SIG-M5 (cell line): ENCODE measurements at regions not wholly inside any gene's neighbourhood (a gene's known extent, or its start where the extent isn't known, plus 50 kb on each side); places are given as distances from the start of the nearest gene placed in this dataset.

Experiments used
- DNase-seq: peaks from one replicate; lab custom pipeline; 2025; lab: John Stamatoyannopoulos, UW

DNA sequence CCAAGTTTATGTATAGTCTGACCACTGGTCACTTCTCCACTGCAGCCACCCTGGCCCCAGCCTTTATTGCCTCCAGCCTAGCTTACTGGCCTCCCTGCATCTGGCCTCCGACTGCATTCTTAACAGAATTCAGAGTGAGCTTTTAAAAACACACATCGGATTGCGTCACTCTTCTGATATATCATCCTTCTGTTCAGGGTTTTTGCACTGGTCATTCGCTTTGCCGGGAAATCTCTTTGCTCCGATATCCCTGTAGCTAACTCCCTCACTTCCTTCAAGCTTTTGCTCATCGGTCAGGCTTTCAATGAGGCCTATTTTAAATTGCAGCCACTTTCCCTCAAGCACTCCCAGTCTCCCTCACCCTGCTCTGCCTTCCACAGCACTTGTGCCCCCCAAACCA, 101.6 kb upstream of the DLX2 start:
- no peak for DNase-seq

DNA sequence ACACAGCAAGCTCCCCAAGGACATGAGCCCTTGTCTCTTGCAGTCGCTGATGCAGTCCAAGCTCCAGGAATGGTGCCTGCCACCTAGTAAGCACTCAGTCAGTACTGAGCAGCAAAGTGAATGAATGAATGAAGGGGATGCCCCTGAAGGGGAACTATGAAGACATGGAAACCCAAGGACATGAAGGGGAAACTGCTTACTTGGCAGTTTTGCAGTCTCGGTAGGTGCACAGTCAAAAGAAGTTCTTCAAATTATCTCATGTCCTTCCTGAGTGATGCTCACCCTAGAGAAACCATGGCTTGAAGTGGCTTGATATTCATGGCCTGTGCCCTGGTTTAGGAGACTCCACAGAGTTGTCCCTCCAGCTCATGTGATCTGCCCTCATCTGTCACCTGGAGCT, 102.1 kb upstream of the DLX2 start:
- DNase-seq, result no peak

GRCh38 chr2:172205292-172205691, 102.6 kb upstream of the DLX2 start:
- no peak for DNase-seq

- DNase-seq, result no peak
Measured at GRCh38 chr2:172207911-172208310, 105.2 kb upstream of the DLX2 start.

GRCh38 chr2:172208791-172209325, 106.2 kb upstream of the DLX2 start:
- peak; percentile 13 for DNase-seq

DNA sequence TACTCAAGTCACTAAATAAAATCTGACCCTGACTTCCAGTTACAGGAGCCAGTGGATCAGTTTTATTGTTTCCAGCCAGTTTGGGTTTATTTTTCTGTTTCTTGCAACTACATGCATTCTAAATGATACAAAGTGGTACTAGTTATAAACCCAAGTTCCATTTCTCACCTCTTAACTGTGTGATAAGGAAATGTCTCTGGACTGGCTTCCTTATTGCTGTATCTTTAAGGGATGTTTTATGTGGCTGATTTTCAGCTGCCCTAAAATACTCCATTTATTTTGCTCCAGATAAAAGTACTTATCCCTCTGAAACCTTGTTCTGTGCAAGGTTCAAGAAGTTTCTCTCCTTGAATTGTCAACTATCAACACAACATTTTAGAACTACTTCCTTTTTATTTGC, 107.9 kb upstream of the DLX2 start:
- no peak for DNase-seq

DNA sequence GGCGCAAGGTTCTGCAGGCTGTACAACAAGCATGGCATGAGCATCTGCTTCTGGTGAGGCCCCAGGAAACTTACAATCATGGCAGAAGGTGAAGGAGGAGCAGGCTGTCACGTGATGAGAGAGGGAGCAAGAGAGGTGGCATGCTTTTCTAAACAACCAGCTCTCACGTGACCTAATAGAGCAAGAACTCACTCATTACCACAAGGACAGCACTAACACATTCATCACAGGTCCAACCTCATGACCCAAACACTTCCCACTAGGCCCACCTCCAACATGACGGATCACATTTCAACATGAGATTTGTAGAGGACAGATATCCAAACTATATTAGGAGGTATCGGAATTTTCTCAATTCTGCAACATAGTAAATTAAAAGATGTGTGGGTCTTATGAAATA, 108.8 kb upstream of the DLX2 start:
- DNase-seq, result no peak

DNA sequence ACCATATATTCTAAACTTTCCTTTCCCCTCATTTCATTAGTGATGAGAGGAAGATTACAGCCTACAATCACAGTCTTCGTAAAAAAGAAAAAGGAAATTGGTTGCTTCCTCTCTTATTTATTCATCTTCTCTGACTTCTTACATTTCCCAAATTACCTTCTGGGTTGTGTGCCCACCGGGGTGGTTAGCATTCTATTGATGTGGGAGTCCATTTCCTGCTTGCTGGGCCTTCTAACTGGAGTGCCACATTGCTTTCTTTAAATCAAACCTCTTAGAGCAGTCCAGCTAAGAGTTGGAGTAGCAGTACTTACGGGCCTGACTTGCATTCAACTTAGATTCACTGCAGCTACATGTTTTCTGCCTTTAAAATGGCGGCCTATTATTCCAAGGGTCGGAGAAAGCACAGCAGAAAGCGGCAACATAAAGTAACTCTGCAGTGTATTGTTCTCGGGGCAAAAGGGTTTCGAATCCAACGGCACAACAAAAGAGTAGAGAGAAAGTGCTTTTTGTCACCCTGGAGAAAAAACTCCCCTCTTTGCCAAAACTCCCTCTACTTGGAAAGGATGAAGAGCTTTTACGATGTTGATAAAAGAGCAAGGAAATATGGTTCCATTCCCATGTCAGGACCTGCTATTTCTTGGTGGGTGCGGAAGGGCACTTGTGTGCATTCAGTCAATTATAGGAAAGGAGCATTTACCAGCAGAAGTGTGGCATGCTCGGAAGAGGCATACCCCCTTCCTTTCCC, 110.6 kb upstream of the DLX2 start:
- DNase-seq, result no peak

- DNase-seq, result no peak
Measured at GRCh38 chr2:172214252-172214651, 111.6 kb upstream of the DLX2 start.

- DNase-seq, result no peak
Measured at GRCh38 chr2:172215172-172215935, 112.7 kb upstream of the DLX2 start.

DNA sequence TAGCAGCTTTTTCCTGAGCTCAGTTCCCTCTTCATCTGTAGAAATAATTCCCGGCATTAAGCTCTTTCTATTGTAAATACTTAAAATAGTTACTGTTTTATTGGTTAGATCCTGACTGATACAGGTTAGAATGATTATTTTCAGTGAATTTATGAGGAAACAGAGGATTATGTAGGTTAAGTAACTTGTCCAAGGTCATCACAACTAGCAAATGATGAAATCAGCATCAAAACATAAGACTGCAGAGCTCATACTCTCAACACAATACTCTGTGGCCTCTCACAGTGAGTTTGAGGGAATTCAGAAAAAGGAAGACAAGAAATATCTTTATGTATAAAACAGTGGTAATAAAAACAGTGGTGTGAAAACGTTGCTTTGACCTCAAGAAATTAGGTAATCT, 113.2 kb upstream of the DLX2 start:
- DNase-seq, result no peak

GRCh38 chr2:172216477-172216876, 113.8 kb upstream of the DLX2 start:
- no peak for DNase-seq

- DNase-seq, result no peak
Measured at GRCh38 chr2:172219201-172219600, 116.5 kb upstream of the DLX2 start.

DNA sequence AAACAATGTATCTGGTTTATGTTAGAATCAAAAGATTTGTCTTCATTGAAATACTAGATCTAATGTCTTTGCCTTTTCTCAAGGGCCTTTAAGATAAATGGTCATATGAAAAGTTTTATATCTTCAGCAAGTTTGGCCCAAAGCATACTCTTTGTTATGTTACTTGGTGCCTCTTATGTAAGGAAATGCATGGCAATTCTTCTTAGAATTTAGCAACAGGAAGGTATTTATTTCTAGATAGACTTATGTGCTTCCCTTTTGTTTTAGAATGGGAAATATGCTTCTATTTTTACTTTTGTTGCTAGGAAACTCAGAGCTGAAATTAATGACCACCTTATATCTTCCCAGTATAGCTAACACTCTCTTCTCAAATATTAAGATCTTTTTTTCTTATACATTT, 117.4 kb upstream of the DLX2 start:
- no peak for DNase-seq

GRCh38 chr2:172223601-172224054, 120.9 kb upstream of the DLX2 start:
- DNase-seq, result no peak

DNA sequence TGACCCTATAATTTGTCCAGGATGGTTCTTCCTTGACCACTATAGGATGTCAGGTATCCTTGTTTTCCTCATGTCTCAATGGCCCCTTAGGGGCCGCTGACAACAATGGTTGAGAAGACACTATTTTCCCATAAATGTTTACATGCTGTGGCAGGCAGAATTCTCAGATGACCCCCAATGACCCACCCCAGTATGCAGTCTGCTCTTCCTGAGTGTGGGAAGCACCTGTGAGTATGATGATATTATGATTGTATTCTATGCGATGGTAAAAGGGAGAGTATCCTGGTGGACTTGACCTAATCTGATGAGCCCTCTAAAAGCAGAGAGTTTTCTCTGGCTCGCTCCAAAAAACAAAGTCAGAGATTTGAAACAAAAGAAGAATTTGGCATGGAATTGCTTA, 123.1 kb upstream of the DLX2 start:
- no peak for DNase-seq

- no peak for DNase-seq
Measured at GRCh38 chr2:172226244-172227061, 123.8 kb upstream of the DLX2 start.

DNA sequence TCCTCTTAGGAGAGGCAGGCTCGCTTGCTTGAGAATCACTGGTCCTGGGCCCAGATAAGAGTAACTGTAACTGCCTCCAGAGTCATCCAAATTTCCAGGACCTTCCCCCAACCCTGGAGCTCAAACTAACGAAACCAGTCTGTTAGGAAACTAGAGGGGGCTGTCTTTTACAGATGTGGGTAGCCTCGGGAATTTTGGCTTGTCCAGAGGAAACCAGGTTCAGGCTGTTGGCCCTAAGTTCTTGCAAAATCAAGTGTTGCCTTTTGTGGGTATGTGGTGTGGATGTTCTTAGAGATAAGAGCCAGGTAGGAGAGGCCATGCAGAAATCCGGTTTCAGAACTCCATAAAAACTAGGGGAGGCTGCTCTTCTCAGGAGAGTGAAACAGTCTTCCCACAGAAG, 125.0 kb upstream of the DLX2 start:
- no peak for DNase-seq

DNA sequence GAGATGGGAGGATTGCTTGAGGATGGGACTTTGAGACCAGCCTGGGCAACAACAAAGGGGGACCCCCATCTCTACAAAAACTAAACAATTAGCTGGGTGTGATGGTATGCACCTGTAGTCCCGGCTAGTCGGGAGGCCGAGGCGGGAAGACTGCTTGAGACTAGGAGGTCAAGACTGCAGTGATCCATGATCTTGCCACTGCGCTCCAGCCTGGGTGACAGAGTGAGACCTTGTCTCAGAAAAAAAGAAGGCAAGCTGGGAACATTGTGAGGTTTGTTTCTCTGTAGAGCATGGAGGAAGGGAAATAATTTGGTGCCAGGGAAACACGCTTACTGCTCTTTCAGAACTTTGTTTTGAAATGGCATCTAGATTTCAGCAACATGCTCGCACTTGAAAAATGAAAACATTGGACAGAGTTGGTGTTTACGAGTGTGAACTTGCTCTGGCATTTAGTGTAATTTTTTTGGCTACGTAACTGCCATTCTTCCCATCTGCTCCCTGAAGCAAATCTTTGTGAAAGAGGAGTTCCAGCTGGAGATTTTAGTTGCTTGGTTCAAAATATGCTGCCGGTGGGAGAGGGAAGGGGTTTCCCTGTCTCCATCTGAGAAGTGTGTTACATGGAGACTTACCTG, 125.6 kb upstream of the DLX2 start:
- DNase-seq, result no peak

- no peak for DNase-seq
Measured at GRCh38 chr2:172229125-172229524, 126.4 kb upstream of the DLX2 start.

GRCh38 chr2:172230332-172230888, 127.7 kb upstream of the DLX2 start:
- no peak for DNase-seq
